Gastrocnemius medialis (tissue), 4 donors: ENCODE measurements at regions not wholly inside any gene's neighbourhood (a gene's known extent, or its start where the extent isn't known, plus 50 kb on each side); places are given as distances from the start of the nearest gene placed in this dataset.

Experiments used
- POLR2A ChIP-seq, 2 donors: fragments of 450-650 bp; IDR thresholded peaks; one replicate each; pipeline ENCODE4 v1.6.1; 2017; ENCODE audit warnings: antibody characterized with exemption in 2 of 2, mild to moderate bottlenecking in 2 of 2, moderate library complexity in 2 of 2
- TF ChIP-seq, protein P1 (sequence below), 5 experiments: fragments of 450-650 bp in 3 of 5; fragments of 200-600 bp in 2 of 5; sonication (generic) in 2 of 5; IDR thresholded peaks in 4 of 5; conservative IDR thresholded peaks in 1 of 5; 1 replicate in 4 of 5; 2 replicates in 1 of 5; pipeline ENCODE4 v1.5.1; 2016 to 2019; ENCODE audit warnings: antibody characterized with exemption in 5 of 5, mild to moderate bottlenecking in 3 of 5, moderate library complexity in 3 of 5

DNA sequence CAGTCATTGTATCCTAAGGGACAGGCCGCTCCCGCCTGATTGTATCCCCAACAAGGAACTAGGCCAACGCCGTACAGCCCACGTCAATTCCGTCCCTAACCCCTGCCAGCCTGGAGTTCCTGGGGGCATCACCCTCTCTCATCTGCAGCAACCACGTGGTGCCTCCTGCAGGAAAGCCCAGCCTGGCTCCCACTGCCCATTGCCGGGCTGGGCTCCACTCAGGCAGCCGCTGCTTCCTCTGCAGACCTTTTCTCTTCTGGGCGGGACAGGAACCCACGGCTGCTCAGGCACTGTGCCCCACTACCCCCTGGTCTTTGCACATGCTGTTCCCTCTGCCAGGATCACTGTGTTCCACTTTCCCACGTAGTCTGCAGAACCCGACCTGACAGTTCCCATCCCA is 212.2 kb downstream of the TFCP2L1 start:
- TF ChIP-seq, protein P1, sequence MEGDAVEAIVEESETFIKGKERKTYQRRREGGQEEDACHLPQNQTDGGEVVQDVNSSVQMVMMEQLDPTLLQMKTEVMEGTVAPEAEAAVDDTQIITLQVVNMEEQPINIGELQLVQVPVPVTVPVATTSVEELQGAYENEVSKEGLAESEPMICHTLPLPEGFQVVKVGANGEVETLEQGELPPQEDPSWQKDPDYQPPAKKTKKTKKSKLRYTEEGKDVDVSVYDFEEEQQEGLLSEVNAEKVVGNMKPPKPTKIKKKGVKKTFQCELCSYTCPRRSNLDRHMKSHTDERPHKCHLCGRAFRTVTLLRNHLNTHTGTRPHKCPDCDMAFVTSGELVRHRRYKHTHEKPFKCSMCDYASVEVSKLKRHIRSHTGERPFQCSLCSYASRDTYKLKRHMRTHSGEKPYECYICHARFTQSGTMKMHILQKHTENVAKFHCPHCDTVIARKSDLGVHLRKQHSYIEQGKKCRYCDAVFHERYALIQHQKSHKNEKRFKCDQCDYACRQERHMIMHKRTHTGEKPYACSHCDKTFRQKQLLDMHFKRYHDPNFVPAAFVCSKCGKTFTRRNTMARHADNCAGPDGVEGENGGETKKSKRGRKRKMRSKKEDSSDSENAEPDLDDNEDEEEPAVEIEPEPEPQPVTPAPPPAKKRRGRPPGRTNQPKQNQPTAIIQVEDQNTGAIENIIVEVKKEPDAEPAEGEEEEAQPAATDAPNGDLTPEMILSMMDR (IDR thresholded peaks at IDR 0.05 in 4 of 5, conservative IDR thresholded peaks at IDR 0.05 in 1 of 5) = no peak
- TF ChIP-seq POLR2A (IDR thresholded peaks at IDR 0.05) = no peak
